Prostate gland (tissue), 2 donors: ENCODE measurements at regions not wholly inside any gene's neighbourhood (a gene's known extent, or its start where the extent isn't known, plus 50 kb on each side); places are given as distances from the start of the nearest gene placed in this dataset.

Experiments used
- POLR2A ChIP-seq: fragments of 450-650 bp; IDR thresholded peaks from one replicate; pipeline ENCODE4 v1.6.1; 2016; ENCODE audit warnings: antibody characterized with exemption, mild to moderate bottlenecking
- POLR2AphosphoS5 ChIP-seq: sonication (generic); formaldehyde crosslinking; IDR thresholded peaks from one replicate; pipeline ENCODE4 v1.6.1; 2017; ENCODE audit warnings: antibody characterized with exemption
- TF ChIP-seq, protein P1 (sequence below), 4 experiments: fragments of 200-600 bp in 2 of 4; fragments of 450-650 bp in 2 of 4; sonication (generic) in 2 of 4; IDR thresholded peaks; 1 replicate in 3 of 4; 2 replicates in 1 of 4; pipeline ENCODE4 v1.5.1; 2016 to 2019; ENCODE audit warnings: antibody characterized with exemption in 4 of 4, mild to moderate bottlenecking in 2 of 4, moderate library complexity in 2 of 4

GRCh38 chr2:41832218-41832617 is 215.6 kb upstream of the PKDCC start:
- TF ChIP-seq, protein P1, sequence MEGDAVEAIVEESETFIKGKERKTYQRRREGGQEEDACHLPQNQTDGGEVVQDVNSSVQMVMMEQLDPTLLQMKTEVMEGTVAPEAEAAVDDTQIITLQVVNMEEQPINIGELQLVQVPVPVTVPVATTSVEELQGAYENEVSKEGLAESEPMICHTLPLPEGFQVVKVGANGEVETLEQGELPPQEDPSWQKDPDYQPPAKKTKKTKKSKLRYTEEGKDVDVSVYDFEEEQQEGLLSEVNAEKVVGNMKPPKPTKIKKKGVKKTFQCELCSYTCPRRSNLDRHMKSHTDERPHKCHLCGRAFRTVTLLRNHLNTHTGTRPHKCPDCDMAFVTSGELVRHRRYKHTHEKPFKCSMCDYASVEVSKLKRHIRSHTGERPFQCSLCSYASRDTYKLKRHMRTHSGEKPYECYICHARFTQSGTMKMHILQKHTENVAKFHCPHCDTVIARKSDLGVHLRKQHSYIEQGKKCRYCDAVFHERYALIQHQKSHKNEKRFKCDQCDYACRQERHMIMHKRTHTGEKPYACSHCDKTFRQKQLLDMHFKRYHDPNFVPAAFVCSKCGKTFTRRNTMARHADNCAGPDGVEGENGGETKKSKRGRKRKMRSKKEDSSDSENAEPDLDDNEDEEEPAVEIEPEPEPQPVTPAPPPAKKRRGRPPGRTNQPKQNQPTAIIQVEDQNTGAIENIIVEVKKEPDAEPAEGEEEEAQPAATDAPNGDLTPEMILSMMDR (IDR thresholded peaks at IDR 0.05): no peak
- TF ChIP-seq POLR2A (no peak), POLR2AphosphoS5 (no peak)
